NCI-H146 treated with DMSO at 0.1 percent for 48 hours (cell line): ENCODE measurements at regions not wholly inside any gene's neighbourhood (a gene's known extent, or its start where the extent isn't known, plus 50 kb on each side); places are given as distances from the start of the nearest gene placed in this dataset.

Experiments
- DNase-seq: peaks from one replicate; lab custom pipeline; 2025; ENCODE audit not compliant: unreplicated experiment; lab: John Stamatoyannopoulos, UW

GRCh38 chr17:27049104-27049784 lies 244.7 kb upstream of the WSB1 start:
- DNase-seq: no peak

DNA sequence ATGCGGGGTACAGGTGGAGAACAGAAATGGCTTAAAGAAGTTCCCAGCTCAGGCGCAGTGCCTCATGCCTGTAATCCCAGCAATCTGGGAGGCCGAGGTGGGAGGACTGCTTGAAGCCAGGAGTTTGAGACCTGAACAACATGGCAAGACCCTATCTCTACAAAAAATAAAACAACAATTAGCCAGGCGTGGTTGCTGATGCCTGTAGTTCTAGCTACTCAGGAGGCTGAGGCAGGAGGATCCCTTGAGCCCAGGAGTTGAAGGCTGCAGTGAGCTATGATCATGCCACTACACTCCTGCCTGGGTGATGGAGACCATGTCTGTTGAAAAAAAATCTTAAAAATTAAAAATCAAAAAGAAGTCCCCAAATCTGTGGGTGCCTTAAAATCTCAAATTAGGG lies 228.3 kb upstream of the WSB1 start:
- DNase-seq: no peak

GRCh38 chr17:27066315-27066714 lies 227.6 kb upstream of the WSB1 start:
- no peak for DNase-seq

GRCh38 chr17:27069842-27070508 lies 223.9 kb upstream of the WSB1 start:
- DNase-seq: no peak

DNA sequence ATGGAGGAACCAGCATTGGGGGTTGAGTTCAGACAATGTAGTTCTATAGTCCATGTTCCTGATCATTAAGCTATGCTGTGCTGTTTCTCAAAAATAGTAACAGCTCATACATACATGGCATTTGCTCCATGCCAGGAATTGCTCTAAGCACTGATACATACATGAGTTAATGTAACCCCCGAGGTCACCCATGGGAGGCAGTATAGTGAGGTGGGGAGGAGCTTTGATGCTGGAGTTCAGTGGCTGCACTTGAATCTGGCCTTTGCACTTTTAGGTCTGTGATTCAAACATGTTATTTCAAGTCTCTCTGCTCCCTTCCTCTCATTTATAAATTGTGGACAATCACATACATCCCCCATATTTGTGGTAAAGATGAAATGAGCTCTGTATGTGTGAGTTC lies 223.1 kb upstream of the WSB1 start:
- no peak for DNase-seq

GRCh38 chr17:27072885-27073284 lies 221.0 kb upstream of the WSB1 start:
- DNase-seq: no peak

DNA sequence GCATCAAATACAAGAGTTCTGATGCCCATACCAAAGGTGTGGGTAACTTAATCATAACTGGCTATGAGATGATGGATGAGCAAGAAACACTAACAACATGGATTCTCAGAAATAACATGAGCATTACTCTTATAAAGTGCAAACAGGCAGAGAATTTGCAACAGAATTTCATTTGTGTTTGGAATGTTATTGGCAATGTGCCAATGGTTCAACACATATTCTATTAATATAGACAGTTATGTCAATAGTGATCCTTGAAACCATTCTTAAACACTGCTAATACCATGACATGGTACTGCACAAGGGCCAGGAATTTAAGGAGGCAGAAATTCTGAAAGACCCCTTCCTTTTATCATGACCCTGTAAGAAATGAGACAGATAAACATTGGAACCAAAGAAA lies 217.1 kb upstream of the WSB1 start:
- no peak for DNase-seq

DNA sequence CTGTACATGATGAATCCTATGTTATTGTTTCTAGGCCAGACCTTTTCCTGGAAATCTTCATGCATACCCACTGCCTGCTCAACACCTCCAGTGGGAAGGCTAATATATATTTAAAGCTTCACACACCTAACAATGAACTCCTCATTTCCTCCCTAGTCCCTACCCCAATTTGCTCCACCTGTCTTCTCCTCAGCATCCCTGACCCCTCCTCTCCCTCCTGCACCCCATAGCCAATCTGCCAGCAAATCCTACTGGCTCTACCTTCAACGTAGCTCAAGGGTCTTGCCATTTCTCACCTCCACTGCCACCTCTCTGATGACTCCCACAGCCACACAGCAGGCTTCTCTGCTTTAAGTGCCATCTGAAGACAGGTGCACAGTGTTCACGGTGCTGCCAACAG lies 215.6 kb upstream of the WSB1 start:
- no peak for DNase-seq

DNA sequence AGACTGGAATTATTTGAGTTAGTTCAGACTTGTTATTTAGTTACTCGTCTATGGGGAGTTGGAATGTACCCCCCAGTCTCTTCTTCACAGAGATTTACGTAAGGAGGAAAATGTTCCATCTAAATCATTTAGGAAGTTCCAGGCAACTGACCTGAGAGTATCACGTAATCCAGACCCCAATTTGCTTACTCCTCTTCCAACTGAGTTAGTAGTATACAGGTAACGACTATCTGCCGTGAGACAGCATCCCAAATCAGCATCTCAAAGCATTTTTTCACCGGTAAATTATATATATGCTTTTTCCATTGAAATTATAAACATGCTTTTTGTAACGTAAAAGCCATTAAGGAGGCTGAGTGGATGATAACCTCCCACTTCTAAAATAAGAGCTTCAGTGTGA lies 214.3 kb upstream of the WSB1 start:
- no peak for DNase-seq

DNA sequence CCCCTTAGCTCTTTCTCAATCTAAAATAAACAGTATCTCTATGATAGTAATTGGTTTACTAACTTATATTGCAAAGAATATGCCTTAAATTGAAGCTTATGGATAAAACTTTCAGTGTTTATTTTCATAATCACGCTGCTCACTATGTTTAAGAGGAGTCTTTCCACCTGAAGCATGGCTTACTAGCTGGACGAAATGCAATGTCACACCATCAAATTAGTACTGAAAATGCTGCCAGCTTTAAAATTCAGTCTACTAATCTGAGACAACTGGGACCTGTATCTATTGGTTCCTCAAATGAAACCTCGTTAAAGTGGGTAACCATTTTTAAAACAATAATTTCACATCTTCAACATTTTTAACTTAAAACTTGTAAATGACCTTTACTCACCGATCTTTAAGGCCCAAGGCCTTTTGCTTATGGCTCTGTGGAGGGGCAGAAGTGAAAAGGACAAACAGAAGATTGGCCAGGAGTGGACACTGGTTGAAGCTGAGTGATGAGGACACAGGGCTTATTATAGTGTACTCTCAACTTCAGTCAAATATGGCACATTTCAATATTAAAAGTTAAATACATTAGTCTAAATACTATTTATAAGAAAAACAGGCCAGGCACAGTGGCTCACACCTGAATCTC lies 212.8 kb upstream of the WSB1 start:
- DNase-seq: no peak

- no peak for DNase-seq
These were observed 211.7 kb upstream of the WSB1 start for GRCh38 chr17:27082023-27082774.

GRCh38 chr17:27082775-27083154 lies 211.1 kb upstream of the WSB1 start:
- DNase-seq: no peak

DNA sequence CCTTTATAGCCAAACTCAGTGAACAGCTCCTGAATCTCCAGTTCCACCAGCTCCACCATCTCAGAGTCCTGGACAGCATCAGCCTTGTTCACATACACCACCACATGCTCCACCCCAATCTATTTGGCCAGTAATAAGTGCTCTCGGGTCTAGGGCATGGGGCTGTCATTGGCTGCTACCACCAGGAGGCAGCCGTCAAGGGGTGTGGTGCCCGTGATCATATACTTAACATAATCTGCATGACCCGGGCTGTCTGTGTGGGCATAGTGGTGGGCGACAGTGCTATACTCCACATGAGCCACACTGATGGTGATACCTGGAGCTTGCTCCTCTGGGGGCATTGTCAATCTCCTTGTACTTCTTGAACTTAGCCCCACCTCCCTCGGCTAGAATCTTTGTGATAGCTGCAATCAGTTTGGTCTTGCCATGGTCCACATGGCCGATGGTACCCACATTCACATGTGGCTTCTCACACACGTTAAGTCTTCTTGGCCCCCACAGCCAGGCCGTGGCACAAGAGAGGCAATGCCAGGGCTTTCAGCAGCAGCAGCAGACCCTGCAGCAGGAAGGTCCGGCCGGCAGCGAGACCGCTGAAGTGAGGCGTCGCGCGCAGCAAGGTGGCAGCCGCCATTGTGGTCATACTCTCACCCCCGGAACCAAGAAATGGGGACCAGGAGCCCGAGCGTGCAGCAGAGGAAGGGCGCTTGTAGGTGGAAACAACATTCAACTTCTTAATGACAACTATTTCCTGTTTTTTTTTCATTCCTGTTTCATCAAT lies 210.3 kb upstream of the WSB1 start:
- DNase-seq: no peak

DNA sequence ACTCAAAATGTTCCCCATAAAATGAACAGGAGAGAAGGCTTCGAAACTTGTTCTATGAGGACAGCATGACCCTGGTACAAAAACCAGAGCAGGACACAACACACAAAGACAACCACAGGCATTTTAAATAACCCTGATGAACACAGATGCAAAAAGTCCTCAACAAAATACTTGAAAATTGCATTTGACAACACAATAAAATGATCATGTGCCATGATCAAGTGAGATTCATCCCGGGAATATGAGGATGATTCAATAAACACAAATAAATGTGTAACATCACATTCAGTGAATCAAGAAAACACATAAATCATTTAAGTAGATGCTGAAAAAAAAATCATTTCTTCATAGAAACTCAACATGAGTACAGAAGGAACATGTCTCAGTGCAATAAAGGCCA lies 208.4 kb upstream of the WSB1 start:
- no peak for DNase-seq

- DNase-seq: no peak
These were observed 207.4 kb upstream of the WSB1 start for GRCh38 chr17:27086526-27086925.

GRCh38 chr17:27087935-27088766 lies 205.8 kb upstream of the WSB1 start:
- DNase-seq: no peak

DNA sequence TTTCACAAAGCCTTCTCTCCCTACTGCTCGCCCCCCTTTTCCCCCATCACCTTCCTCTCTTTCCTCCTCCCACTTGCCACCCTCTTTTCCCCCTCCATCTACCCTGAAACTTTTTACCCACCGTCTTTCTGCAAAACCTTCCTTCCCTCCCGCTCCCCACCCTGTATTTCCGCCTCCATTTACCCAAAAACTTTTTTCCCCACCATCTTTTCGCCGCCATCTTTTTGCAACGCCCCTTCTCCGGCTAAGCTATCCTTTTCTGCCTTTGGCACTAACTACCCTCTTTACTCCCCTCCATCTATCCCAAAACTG lies 205.2 kb upstream of the WSB1 start:
- no peak for DNase-seq

GRCh38 chr17:27089079-27089928 lies 204.6 kb upstream of the WSB1 start:
- peak; percentile 88 for DNase-seq

DNA sequence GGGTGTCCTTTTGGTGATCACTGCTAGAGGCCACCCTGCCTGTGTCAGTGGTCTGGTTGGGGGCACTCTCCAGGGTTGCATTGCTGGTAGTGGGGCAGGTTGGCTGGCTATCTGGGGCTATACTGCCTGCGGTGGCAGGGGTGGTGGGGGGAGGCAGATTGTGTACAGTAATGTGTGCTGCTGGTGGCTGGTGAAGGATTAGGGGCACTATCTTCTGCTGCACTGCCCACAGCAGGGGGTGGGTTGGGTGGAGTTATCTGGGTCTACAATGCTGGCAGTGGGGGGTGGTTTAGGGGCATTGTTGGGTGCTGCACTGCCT lies 204.0 kb upstream of the WSB1 start:
- DNase-seq: peak; percentile 9
